SIG-M5 (cell line): ENCODE measurements at regions not wholly inside any gene's neighbourhood (a gene's known extent, or its start where the extent isn't known, plus 50 kb on each side); places are given as distances from the start of the nearest gene placed in this dataset.

Experiments
- DNase-seq: peaks from one replicate; lab custom pipeline; 2025; lab: John Stamatoyannopoulos, UW

GRCh38 chr9:108675708-108676107 is 180.1 kb downstream of the ACTL7B start:
- no peak for DNase-seq

- DNase-seq: no peak
These were observed 180.8 kb downstream of the ACTL7B start for GRCh38 chr9:108674766-108675530.

DNA sequence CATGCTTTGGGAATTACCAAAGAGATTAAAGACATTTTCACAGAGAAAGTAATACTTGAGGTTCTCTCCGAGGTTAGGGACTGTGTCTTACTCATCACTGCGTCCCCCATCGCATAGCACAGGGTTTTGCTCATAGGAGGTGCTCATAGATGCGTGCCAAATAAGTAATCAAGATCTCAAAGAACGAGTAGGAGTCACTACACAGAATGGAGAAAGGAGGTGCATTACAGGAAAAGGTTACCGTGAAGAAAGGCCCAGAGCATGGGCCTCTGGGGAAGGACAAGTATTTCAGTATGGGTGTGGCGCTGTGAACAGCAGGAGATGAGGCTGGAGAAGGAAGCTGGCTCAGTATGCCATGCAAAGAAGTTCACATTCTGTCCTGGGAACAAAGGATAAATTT is 182.4 kb downstream of the ACTL7B start:
- no peak for DNase-seq

DNA sequence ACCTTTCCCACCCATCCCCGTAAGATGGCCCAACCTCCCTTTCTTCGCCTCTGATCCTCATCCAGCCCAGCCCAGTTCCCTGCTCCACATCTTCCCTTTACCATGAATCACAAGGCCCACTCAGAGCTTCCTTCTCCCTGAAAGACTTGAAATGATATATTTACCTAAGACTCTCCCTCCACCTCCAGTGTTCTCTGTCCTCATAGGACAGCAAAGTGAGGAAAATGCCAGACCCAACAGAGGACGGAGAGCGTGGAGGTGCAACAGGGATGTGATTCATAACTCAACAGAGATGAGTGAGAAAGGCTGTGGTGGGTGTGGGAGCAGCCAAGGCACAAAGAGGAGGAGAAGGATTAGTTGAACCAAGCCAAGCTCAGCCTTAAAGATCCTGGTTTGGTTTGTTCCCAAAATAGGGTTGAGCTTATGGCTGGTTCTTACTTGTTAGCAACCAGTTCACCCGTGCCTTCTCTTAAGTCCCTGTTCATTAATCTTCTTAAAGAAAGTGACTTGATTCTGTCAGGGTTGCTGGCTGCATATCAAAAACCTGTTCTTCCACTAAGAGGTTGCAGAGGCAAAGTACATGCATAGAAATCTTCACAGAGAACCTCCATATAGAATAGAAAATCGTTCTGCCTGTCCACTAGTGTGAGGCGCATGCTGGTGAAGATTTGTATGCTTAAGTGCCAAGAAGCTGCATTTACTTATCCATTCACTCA is 183.2 kb downstream of the ACTL7B start:
- DNase-seq: no peak

- DNase-seq: no peak
These were observed 184.0 kb downstream of the ACTL7B start for GRCh38 chr9:108671794-108672193.

- no peak for DNase-seq
These were observed 184.6 kb downstream of the ACTL7B start for GRCh38 chr9:108671176-108671575.

DNA sequence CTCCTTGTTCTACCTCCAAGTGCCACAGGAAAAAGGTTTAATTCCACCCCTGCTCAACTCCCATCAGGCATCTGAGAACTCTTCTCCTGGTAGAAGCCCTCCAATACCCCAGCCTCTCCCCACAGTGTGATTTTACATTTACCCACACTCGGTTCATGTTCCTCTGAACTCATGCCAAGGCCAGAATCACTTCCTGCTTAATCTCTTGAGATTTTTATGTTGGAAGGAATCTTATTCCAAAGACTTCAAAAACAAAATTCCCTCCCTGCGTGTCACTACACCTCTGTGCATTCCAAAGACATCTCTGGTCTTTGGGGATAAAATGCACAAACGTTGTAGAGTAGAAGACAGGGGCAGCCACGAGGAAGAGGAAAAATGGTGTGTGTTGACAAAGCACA is 186.8 kb downstream of the ACTL7B start:
- no peak for DNase-seq

DNA sequence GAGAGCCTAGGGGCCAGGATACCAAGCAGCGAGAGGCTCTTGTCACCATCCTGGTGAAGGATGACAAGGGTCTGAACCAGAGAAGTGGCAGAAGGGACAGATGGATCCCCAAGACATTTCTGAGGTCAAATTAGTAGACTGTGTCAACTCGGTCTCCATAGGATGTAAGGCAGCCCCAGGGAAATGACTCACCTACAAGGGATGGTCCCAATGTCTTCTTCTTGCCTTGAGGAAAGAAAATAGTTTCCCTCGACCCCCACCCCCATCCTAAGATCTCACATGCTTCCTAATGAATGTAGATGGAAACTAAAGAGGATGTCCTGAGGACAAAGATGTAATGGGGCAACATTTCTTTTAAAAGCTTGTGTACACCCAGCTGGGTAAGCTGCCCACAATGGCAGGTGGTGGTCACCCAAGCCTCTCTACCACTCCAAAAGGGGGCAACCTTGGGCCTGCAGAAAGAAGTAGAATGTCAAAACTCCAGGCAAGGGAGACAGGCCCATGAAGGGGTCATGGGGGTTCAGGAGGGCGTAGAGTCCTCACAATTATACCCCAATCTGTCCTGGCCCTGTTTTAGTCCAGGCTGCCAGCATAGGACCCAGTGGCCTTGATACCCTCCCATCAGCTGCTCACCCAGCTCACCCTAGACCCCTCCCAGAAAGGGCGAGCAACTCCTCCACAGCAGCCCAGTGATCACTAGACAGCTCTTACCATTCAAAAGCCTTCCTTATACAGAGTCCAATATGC is 187.4 kb downstream of the ACTL7B start:
- DNase-seq: no peak

DNA sequence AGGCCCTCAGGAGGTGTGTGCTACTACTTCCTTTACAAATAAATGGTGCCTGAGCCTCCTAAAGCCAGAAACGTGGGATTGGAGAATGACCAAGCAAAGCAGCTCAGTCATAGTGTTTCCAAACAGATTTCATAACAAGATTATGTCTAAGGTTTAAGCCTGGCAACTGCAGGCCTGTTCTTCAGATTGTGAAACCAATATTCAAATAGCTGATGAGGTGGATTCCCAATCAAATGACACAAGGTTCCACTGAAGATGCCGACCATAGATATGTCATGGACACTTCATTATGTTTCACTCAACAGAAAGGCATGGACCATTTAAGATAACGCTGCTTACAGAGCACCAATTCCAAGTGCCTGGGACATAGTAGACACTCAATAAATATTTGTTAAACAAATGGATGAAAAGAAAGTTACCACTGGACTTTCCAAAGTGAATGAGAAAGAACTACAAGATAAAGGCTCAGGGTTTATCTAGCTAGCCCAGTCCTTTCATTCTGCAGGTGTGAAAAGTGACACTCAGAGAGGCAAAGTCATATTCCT is 189.5 kb downstream of the ACTL7B start:
- no peak for DNase-seq

DNA sequence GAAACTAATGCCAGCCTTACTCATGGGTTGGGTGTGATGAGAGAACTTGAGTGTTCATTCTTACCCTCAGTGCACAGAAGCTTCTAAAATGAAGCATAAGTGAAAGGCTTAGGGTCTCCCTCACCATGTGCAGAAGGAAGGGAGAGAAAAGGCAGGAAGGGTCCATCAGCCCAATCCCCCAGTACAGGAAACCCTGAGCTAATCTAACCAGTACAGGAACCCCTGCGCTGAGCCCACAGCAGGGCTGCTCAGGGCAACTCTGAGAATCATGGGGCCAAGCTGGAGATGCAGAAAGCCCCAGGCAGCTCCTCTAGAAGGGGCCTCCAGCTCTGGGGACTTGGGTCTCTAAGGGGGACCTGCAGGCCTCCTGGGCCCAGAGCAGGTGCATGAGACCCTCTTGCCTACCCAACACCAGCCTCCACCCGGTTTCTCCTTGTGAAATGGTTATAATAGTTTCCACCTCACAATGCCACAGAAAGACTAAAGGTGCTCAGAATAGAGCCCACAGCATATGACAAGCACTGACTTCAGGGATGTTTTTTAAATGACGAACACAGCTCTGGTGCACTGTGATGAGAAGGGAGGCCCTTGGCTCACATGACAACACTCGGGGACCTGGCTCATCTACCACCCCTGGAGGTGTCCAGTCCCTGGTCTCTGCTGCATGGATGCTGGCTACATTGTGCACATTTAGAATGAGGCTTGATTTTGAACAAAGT is 190.1 kb downstream of the ACTL7B start:
- DNase-seq: no peak

- no peak for DNase-seq
These were observed 191.2 kb downstream of the ACTL7B start for GRCh38 chr9:108664309-108665255.

DNA sequence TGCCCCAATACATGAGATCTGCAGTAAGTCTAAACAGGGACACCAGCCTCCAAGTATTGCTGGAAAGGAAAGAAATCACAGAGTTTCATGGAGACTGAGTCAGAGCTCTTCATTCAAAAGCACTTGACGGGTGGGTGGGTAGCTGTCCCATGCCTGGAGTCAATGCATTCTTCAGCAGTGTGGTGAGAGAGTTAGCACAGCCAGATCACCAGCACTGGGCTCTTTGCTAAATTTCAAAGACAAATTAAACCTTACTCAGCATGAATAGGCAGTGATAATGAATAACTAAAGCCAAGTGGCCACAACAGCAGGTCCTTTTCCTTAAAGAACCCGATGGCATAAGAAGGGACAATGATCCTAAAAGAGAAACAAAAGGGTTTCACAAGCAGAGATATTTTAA is 192.4 kb downstream of the ACTL7B start:
- DNase-seq: no peak

- DNase-seq: no peak
These were observed 192.8 kb downstream of the ACTL7B start for GRCh38 chr9:108662956-108663355.

DNA sequence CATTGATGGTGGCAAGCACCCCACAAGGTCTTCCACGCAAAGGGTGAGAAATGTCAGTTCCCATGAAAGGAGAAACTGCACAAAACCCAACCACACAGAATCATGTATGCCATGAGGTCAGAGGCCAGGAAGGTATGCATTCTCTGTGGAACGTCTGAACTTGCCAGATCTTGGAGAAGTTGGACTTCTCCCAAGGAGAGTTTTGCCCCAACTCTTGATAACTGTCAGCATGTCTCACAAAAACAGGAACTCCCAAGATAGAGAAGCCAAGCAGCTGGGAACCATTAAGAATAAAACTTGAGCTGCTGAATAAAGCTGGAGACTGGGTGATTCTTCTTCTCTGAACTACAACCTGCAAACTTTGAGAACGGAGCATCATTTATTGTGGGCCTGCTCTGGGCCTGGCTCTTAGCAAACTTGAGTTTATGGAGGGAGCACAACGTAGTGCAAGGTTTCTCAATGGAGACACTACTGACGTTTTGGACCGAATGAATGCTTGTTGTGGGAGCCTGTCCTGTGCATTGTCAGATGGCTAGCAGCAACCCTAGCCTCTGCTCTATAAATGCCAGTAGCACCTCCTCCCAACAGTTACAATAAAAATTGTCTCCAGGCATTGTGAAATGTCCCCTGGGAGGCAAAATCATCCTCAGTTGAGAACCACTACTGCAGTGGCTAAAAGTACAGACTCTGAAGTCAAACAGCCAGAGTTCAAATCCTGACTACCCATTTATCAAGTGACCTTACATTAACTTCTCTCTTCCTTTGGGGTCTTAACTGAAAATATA is 193.5 kb downstream of the ACTL7B start:
- DNase-seq: no peak

GRCh38 chr9:108656566-108656965 is 199.2 kb downstream of the ACTL7B start:
- no peak for DNase-seq

DNA sequence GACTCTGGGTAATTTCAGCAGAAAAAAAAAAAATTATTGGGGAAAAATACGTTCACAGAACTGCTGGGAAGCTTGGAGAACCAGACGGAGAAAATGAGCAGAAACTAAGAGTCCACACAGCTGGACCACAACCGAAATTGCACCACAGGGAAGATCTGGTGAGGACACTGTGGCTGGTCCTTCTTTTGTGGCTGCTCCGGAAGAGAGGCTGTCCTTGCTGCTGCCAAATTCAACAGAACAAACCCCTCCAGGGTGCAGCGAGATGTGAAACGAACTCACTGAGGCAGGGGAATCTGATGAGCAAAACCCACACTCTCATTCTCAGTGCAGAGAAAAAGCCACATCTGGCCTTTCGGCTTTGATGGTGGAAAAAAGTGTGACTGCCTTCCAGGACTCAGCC is 200.0 kb downstream of the ACTL7B start:
- no peak for DNase-seq

DNA sequence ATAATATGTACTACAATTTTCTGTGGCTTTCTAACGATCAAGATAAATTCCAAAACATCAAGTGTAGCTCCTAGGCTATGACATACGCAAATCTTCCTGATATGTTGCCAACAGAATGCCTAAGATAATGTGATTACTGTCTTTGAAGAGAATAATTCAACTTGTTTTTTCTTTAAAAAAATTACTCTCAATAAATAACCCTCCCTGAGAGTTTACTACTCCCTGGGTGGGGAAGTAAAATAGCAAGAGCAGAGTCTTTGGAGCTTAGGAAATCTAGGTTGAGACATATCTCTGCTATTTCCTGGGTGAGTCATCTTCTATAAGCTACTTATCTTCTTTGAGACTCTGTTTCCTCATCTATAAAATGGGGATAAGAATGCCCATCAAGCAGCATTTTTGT is 201.2 kb downstream of the ACTL7B start:
- DNase-seq: no peak

DNA sequence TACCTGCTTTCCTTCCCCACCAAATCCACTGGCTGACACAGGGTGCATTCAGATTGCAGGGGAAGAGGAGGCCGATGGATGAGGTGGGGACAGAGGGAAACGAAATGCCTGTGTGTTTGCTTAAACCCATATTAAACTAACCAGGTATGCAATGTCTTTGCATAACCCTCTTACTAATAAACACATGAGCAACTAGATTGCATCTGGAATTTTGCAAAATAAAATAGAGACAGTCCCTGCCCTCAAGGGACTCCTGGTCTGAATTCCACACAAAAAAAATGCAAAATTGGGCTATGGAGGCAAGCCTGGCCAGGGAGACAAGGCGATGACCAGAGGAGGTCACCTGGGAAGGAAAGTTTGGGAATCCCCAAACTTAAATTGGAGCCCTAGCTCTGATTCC is 202.9 kb downstream of the ACTL7B start:
- no peak for DNase-seq

DNA sequence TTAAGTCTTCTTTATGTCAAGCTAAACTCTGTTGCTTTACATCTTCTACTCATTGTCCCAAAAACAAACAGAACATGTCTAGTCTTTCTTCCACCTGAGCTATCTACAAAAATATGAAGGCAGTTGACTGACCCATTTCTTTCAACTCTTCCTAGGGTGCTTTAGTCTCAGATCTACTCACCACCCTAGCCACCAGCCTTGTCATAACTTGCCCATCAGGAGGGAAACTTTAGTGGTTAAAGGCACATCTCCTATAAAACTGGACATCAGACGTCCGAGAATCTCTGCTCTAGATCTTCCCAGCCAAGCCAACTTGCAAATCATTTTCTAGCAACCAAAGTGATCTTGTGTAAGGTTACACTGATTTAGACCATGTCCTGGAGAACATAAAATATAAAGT is 205.0 kb downstream of the ACTL7B start:
- no peak for DNase-seq

DNA sequence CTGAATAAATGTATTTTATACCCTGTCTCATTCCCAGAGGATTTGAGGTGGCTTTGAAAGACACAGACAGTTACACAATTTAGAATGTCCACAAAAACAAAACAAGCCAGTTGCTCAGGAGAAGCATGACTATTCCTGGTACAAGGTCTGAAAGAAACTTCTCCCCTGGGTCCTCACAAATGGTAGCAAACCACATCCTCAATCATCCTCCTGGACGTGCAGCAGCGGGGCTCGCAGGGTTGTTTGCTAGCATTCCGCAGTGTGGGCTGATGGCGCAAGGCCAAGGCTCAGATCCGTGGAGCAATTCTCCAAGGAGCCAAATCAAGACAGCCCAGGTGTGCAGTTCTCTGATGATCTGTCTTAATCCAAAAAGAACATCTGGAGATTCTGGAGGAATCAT is 210.3 kb downstream of the ACTL7B start:
- no peak for DNase-seq
